AG04450 (cell line): ENCODE measurements at regions not wholly inside any gene's neighbourhood (a gene's known extent, or its start where the extent isn't known, plus 50 kb on each side); places are given as distances from the start of the nearest gene placed in this dataset.

Source experiments
- CTCF ChIA-PET: fragments of 300-600, 350-600 bp; formaldehyde crosslinking; extraction: SDS; loops from one replicate; lab custom pipeline; 2022; ENCODE audit warnings: antibody characterized with exemption, inconsistent platforms; lab: Charles Lee
- POLR2A ChIA-PET: fragments of 350-600 bp; formaldehyde crosslinking; extraction: SDS; loops from one replicate; lab custom pipeline; 2021; ENCODE audit warnings: antibody characterized with exemption, inconsistent platforms; lab: Yijun Ruan, JAX
- DNase-seq: peaks from one replicate; pipeline ENCODE4 v3.0.0-alpha.2; 2011; ENCODE audit warnings: low read depth, low spot score
- H3K27ac ChIP-seq: one replicate; pipeline ENCODE4 v1.5.1; 2012; ENCODE audit warnings: low read depth, low read length, control low read depth
- H3K27me3 ChIP-seq: one replicate; pipeline ENCODE4 v1.6.0; 2012; ENCODE audit warnings: low read length; ENCODE audit not compliant: control insufficient read depth, insufficient read depth
- H3K4me3 ChIP-seq: 2 replicates; pipeline ENCODE4 v1.5.1; 2011; ENCODE audit warnings: mild to moderate bottlenecking, low read depth, low read length, control low read depth
- H3K9me3 ChIP-seq: 2 replicates; pipeline ENCODE4 v1.5.1; 2012; ENCODE audit warnings: low read length; ENCODE audit not compliant: control insufficient read depth, insufficient read depth
- TF ChIP-seq, protein P1 (sequence below): IDR thresholded peaks from 2 replicates; pipeline ENCODE4 v1.5.1; 2011; ENCODE audit warnings: low read depth, low read length, control low read depth, inconsistent platforms

GRCh38 chr2:2798337-2798736 is 467.3 kb upstream of the MYT1L start:
- no peak for DNase-seq
- TF ChIP-seq, protein P1, sequence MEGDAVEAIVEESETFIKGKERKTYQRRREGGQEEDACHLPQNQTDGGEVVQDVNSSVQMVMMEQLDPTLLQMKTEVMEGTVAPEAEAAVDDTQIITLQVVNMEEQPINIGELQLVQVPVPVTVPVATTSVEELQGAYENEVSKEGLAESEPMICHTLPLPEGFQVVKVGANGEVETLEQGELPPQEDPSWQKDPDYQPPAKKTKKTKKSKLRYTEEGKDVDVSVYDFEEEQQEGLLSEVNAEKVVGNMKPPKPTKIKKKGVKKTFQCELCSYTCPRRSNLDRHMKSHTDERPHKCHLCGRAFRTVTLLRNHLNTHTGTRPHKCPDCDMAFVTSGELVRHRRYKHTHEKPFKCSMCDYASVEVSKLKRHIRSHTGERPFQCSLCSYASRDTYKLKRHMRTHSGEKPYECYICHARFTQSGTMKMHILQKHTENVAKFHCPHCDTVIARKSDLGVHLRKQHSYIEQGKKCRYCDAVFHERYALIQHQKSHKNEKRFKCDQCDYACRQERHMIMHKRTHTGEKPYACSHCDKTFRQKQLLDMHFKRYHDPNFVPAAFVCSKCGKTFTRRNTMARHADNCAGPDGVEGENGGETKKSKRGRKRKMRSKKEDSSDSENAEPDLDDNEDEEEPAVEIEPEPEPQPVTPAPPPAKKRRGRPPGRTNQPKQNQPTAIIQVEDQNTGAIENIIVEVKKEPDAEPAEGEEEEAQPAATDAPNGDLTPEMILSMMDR, result no peak
- Histone ChIP-seq H3K27ac (no peak overlapping the region), H3K4me3 (no peak overlapping the region), H3K9me3 (peaks cover 58% of the 10 kb centered on the region), H3K27me3 (no peaks in the 10 kb centered on the region)
- ChIA-PET POLR2A (no interaction called here), CTCF (no interaction called here)

DNA sequence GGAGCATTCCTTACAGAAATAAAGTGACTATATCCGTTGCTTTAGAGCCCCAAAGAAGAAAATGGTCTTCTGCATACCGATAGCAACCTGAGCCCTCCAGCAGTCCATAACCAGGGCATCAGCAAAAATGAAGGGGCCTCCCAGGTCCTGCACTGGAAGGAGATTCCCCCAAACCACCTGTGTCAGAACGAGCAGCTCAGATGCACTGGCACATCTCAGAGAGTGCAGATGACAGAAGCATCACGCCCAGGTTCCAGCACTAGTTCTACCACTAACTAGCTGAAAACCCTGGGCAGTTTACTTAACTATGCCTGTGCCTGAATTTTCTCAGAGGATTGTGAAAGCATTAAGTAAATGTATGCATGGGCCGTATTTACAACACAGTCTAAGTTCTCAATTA is 466.7 kb upstream of the MYT1L start:
- ChIA-PET POLR2A (no interaction called here), CTCF (no interaction called here)
- H3K27me3 ChIP-seq, result no peaks in the 10 kb centered on the region
- H3K27ac ChIP-seq, result no peak overlapping the region
- no peak for DNase-seq
- TF ChIP-seq, protein P1, result no peak
- peaks cover 63% of the 10 kb centered on the region for H3K9me3 ChIP-seq
- no peak overlapping the region for H3K4me3 ChIP-seq

- ChIA-PET CTCF (no interaction called here), POLR2A (no interaction called here)
- Histone ChIP-seq H3K27ac (no peak overlapping the region), H3K27me3 (no peaks in the 10 kb centered on the region), H3K4me3 (no peak overlapping the region), H3K9me3 (peaks cover 78% of the 10 kb centered on the region)
- TF ChIP-seq, protein P1, result no peak
- no peak for DNase-seq
Measured at GRCh38 chr2:2796207-2796606, 465.1 kb upstream of the MYT1L start.

DNA sequence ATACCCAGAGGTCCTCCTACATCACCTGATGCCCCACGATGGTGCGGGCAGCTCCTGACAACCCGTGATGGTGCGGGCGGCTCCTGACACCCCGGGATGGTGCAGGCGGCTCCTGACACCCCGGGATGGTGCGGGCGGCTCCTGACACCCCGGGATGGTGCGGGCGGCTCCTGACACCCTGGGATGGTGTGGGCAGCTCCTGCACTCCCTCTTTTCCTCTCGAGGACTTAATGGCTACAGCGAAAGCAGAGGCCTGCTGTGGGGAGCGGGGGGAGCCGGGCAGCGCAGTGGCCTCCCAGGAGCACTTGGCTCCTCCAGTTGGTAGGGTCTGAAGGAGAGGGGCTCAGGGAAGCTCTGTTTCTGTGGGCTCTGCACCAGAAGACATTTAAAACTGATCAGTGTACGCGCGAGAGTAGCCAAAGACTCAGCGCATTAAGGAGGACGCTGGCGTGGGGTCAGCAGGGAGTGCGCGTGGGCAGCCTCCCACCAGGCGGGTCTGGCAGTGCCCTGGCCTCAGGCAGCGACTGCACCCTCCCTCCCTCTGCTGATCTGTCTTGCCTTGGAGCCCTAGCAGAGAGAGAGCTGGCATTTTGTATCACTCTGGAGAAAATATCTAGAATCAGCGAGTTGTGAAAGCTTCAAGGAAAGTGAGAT is 464.5 kb upstream of the MYT1L start:
- H3K9me3 ChIP-seq, result peaks cover 81% of the 10 kb centered on the region
- no peaks in the 10 kb centered on the region for H3K27me3 ChIP-seq
- no peak overlapping the region for H3K4me3 ChIP-seq
- TF ChIP-seq, protein P1, result no peak
- POLR2A ChIA-PET, result no interaction called here
- DNase-seq, result no peak
- H3K27ac ChIP-seq, result no peak overlapping the region
- CTCF ChIA-PET, result no interaction called here

DNA sequence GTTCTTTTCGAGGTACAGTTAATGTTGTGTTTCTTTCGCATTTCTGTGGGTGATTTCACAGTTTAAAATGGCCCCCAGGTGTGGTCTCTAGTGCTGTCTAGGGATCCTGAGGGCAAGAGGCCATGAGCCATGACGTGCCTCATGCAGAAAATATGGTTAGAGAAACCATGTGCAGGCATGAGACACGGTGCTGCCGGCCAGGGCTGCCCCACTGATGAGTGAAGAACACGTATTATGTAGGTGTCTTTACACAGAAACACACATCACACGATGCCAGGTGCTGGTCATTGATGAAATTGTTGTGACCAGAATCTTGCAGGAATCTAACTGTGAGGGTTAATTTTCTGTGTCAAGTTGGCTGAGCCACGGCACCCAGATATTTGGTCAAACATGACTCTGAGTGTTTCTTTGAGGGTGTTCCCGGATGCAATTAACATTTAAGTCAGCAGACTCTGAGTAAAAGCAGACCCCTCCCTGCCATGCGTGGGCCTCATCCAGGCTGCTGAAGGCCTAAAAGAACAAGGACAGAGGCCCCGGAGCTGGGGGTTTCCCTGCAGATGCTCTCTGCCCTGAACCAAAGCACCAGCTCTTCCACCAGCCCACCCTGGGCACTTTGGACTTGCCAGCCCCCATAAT is 463.0 kb upstream of the MYT1L start:
- TF ChIP-seq, protein P1, result no peak
- peaks cover 84% of the 10 kb centered on the region for H3K9me3 ChIP-seq
- CTCF ChIA-PET, result no interaction called here
- no peaks in the 10 kb centered on the region for H3K27me3 ChIP-seq
- no peak for DNase-seq
- POLR2A ChIA-PET, result interaction anchor here (0.7 kb wide), 1 partner anchor 543 kb away, joined by 3 read pairs; no protein-coding TSS in a partner anchor
- no peak overlapping the region for H3K4me3 ChIP-seq
- no peak overlapping the region for H3K27ac ChIP-seq
